ENCODE measurements at regions not wholly inside any gene's neighbourhood (a gene's known extent, or its start where the extent isn't known, plus 50 kb on each side); places are given as distances from the start of the nearest gene placed in this dataset.

GRCh38 chr6:139951172-139951571 is 576.7 kb upstream of the CITED2 start:
- Mint-ChIP-seq H3K27me3 (ENCODE audit: low read depth) (no peaks in the 10 kb centered on the region), H3K4me3 (no peak overlapping the region), H3K27ac (ENCODE audit: unreplicated experiment) (no peak overlapping the region), H3K9me3 (peaks cover 29% of the 10 kb centered on the region), H3K36me3 (ENCODE audit: low read depth) (peaks cover 28% of the 10 kb centered on the region), H3K4me1 (no peaks in the 10 kb centered on the region)
- TF ChIP-seq CTCF (conservative IDR thresholded peaks at IDR 0.05), result no peak
- DNase-seq (ENCODE audit: low read depth, low spot score), result no peak

GRCh38 chr6:139944976-139945375 is 570.5 kb upstream of the CITED2 start:
- DNase-seq (ENCODE audit: low read depth, low spot score), result no peak
- Mint-ChIP-seq H3K27ac (ENCODE audit: unreplicated experiment) (no peak overlapping the region), H3K4me3 (no peak overlapping the region), H3K36me3 (ENCODE audit: low read depth) (peaks cover 7% of the 10 kb centered on the region), H3K4me1 (peaks cover 51% of the 10 kb centered on the region), H3K27me3 (ENCODE audit: low read depth) (no peaks in the 10 kb centered on the region), H3K9me3 (peaks cover 7% of the 10 kb centered on the region)
- no peak for TF ChIP-seq CTCF (conservative IDR thresholded peaks at IDR 0.05)

GRCh38 chr6:139944131-139944530 is 569.7 kb upstream of the CITED2 start:
- Mint-ChIP-seq H3K27me3 (ENCODE audit: low read depth) (no peaks in the 10 kb centered on the region), H3K27ac (ENCODE audit: unreplicated experiment) (peak overlapping the region; percentile 94), H3K36me3 (ENCODE audit: low read depth) (peaks cover 4% of the 10 kb centered on the region), H3K4me1 (peaks cover 59% of the 10 kb centered on the region), H3K9me3 (peaks cover 3% of the 10 kb centered on the region), H3K4me3 (peak overlapping the region; percentile 64)
- no peak for TF ChIP-seq CTCF (conservative IDR thresholded peaks at IDR 0.05)
- DNase-seq (ENCODE audit: low read depth, low spot score), result no peak

- H3K27ac Mint-ChIP-seq (ENCODE audit: unreplicated experiment), result peak overlapping the region; percentile 59
Measured at GRCh38 chr6:139943391-139943790, 568.9 kb upstream of the CITED2 start.

DNA sequence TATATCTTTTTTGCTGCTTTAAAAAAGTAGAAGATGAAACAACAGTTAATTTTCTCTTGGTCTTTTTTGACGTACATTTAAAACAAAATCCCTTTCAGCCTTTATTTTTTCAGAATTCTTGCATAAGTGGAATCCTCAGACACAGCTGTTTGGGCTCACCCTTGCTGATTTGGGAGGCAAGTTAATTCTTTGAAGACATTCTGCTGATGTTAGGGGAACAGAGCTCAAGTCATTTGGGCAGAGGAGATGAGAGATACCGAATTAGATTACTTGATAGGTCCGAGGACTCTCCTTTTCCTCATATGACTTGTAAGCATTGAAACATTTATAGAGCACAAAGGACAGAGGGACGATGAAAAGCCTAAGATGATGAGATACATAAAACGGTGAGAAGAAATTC is 567.9 kb upstream of the CITED2 start:
- TF ChIP-seq CTCF (conservative IDR thresholded peaks at IDR 0.05), result no peak
- Mint-ChIP-seq H3K27ac (ENCODE audit: unreplicated experiment) (peak overlapping the region; percentile 3), H3K4me1 (peaks cover 62% of the 10 kb centered on the region), H3K9me3 (peaks cover 3% of the 10 kb centered on the region), H3K4me3 (no peak overlapping the region), H3K36me3 (ENCODE audit: low read depth) (peaks cover 2% of the 10 kb centered on the region), H3K27me3 (ENCODE audit: low read depth) (no peaks in the 10 kb centered on the region)
- DNase-seq (ENCODE audit: low read depth, low spot score), result no peak

More at GRCh38 chr6:139943391-139943790, 568.9 kb upstream of the CITED2 start:
- Mint-ChIP-seq H3K36me3 (ENCODE audit: low read depth) (peaks cover 2% of the 10 kb centered on the region), H3K4me3 (no peak overlapping the region), H3K4me1 (peaks cover 62% of the 10 kb centered on the region), H3K9me3 (peaks cover 3% of the 10 kb centered on the region), H3K27me3 (ENCODE audit: low read depth) (no peaks in the 10 kb centered on the region)
- no peak for TF ChIP-seq CTCF (conservative IDR thresholded peaks at IDR 0.05)
- no peak for DNase-seq (ENCODE audit: low read depth, low spot score)

GRCh38 chr6:139941826-139942225 is 567.4 kb upstream of the CITED2 start:
- DNase-seq (ENCODE audit: low read depth, low spot score), result no peak
- no peak overlapping the region for H3K27ac Mint-ChIP-seq (ENCODE audit: unreplicated experiment)

More at GRCh38 chr6:139941826-139942225, 567.4 kb upstream of the CITED2 start:
- no peak overlapping the region for H3K4me3 Mint-ChIP-seq
- peaks cover 62% of the 10 kb centered on the region for H3K4me1 Mint-ChIP-seq
- H3K27me3 Mint-ChIP-seq (ENCODE audit: low read depth), result no peaks in the 10 kb centered on the region
- no peaks in the 10 kb centered on the region for H3K9me3 Mint-ChIP-seq
- H3K36me3 Mint-ChIP-seq (ENCODE audit: low read depth), result no peaks in the 10 kb centered on the region
- TF ChIP-seq CTCF (conservative IDR thresholded peaks at IDR 0.05), result no peak

All from neural crest cell (in vitro differentiated cells).